Hepatocyte (in vitro differentiated cells): ENCODE measurements at regions not wholly inside any gene's neighbourhood (a gene's known extent, or its start where the extent isn't known, plus 50 kb on each side); places are given as distances from the start of the nearest gene placed in this dataset.

Source experiments
- DNase-seq: peaks from one replicate; pipeline ENCODE4 v3.0.0-alpha.2; 2016; ENCODE audit warnings: low spot score
- H2AFZ ChIP-seq: fragments of 200-600 bp; sonication (generic); 2 replicates; pipeline ENCODE4 v1.6.0; 2016; ENCODE audit warnings: antibody characterized with exemption, mild to moderate bottlenecking
- H3K27ac ChIP-seq: fragments of 200-600 bp; sonication (generic); 2 replicates; pipeline ENCODE4 v1.5.1; 2016; ENCODE audit warnings: mild to moderate bottlenecking
- H3K27me3 ChIP-seq: fragments of 200-600 bp; sonication (generic); 2 replicates; pipeline ENCODE4 v1.6.1; 2016
- H3K36me3 ChIP-seq: fragments of 200-600 bp; sonication (generic); replicated peaks from 2 replicates; pipeline ENCODE4 v1.5.1; 2016; ENCODE audit warnings: low read depth; ENCODE audit not compliant: insufficient read depth
- H3K4me1 ChIP-seq: fragments of 200-600 bp; sonication (generic); 2 replicates; pipeline ENCODE4 v1.5.1; 2016; ENCODE audit warnings: mild to moderate bottlenecking, moderate library complexity; ENCODE audit not compliant: insufficient read depth
- H3K4me2 ChIP-seq: fragments of 200-600 bp; sonication (generic); 2 replicates; pipeline ENCODE4 v1.6.0; 2016
- H3K4me3 ChIP-seq: fragments of 200-600 bp; sonication (generic); 2 replicates; pipeline ENCODE4 v1.5.1; 2016; ENCODE audit warnings: mild to moderate bottlenecking
- H3K79me2 ChIP-seq: fragments of 200-600 bp; sonication (generic); 2 replicates; pipeline ENCODE4 v1.6.0; 2017; ENCODE audit warnings: mild to moderate bottlenecking
- H3K9me2 ChIP-seq: fragments of 200-600 bp; sonication (generic); replicated peaks from 2 replicates; pipeline ENCODE4 v1.6.0; 2017; ENCODE audit warnings: mild to moderate bottlenecking; ENCODE audit not compliant: insufficient read depth
- H3K9me3 ChIP-seq: fragments of 200-600 bp; sonication (generic); 2 replicates; pipeline ENCODE4 v1.5.1; 2016; ENCODE audit warnings: low read depth, mild to moderate bottlenecking
- H4K20me1 ChIP-seq: fragments of 200-600 bp; sonication (generic); 2 replicates; pipeline ENCODE4 v1.6.0; 2016; ENCODE audit warnings: mild to moderate bottlenecking; ENCODE audit not compliant: insufficient read depth, poor library complexity, severe bottlenecking
- CTCF ChIP-seq: fragments of 200-600 bp; sonication (generic); IDR thresholded peaks from 2 replicates; pipeline ENCODE4 v1.5.1; 2016; ENCODE audit warnings: antibody characterized with exemption, mild to moderate bottlenecking; ENCODE audit not compliant: poor library complexity
- EZH2 ChIP-seq: fragments of 200-600 bp; sonication (generic); IDR thresholded peaks from 2 replicates; pipeline ENCODE4 v1.6.1; 2016; ENCODE audit warnings: antibody characterized with exemption, mild to moderate bottlenecking, borderline replicate concordance
- EZH2phosphoT487 ChIP-seq: fragments of 200-600 bp; sonication (generic); IDR thresholded peaks from one replicate; pipeline ENCODE4 v1.6.1; 2018; ENCODE audit warnings: antibody characterized with exemption, mild to moderate bottlenecking, low read depth, moderate library complexity; ENCODE audit not compliant: unreplicated experiment, severe bottlenecking
- whole genome bisulfite sequencing: methylation state at CpG from one replicate; pipeline ENCODE4 v1.1.6; 2016; ENCODE audit warnings: low lambda C conversion rate; ENCODE audit errors: missing lambda C conversion rate; 5-methylcytosine and 5-hydroxymethylcytosine counted together

- H3K27me3 ChIP-seq = no peaks in the 10 kb centered on the region
- WGBS = 90% methylated on average over 5 of the region's 5 CpGs
- no peak overlapping the region for H2AFZ ChIP-seq
Measured at GRCh38 chr2:173663835-173664512, 301.2 kb downstream of the SP3 start.

DNA sequence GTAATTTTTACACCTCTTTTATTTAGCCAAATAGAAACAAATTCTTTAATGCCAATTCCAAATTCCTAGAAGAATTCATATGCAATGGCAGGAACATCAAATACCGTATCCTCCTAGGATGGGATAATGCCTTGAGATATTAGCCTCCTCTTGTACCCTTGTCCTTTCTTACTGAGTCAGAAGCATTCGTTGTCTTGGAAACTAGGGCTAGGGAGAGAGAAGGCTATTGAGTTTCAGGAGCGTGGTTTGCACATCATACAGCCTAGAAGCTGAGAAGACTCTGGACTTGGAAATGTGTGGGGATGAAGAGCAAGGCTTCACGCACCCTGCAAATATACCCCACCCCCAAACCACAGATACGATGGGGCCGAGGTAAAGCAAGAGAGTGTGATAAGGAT, 300.7 kb downstream of the SP3 start:
- 88% methylated on average over 6 of the region's 6 CpGs for WGBS
- H3K9me2 ChIP-seq = no peaks in the 10 kb centered on the region
- TF ChIP-seq CTCF = no peak
- TF ChIP-seq EZH2phosphoT487 = no peak
- H4K20me1 ChIP-seq = no peaks in the 10 kb centered on the region
- H3K36me3 ChIP-seq = no peaks in the 10 kb centered on the region
- no peak for DNase-seq
- no peak overlapping the region for H2AFZ ChIP-seq
- H3K79me2 ChIP-seq = no peaks in the 10 kb centered on the region
- no peak overlapping the region for H3K4me2 ChIP-seq
- H3K4me3 ChIP-seq = no peak overlapping the region
- no peaks in the 10 kb centered on the region for H3K9me3 ChIP-seq
- no peaks in the 10 kb centered on the region for H3K27me3 ChIP-seq
- no peaks in the 10 kb centered on the region for H3K4me1 ChIP-seq
- H3K27ac ChIP-seq = no peak overlapping the region

More at GRCh38 chr2:173663835-173664512, 301.2 kb downstream of the SP3 start:
- Histone ChIP-seq H3K36me3 (no peaks in the 10 kb centered on the region), H3K27ac (no peak overlapping the region), H3K9me2 (no peaks in the 10 kb centered on the region), H3K9me3 (no peaks in the 10 kb centered on the region), H3K4me2 (no peak overlapping the region), H3K79me2 (no peaks in the 10 kb centered on the region), H4K20me1 (no peaks in the 10 kb centered on the region), H3K4me1 (no peaks in the 10 kb centered on the region), H3K4me3 (no peak overlapping the region)
- TF ChIP-seq EZH2 (no peak), EZH2phosphoT487 (no peak), CTCF (no peak)
- no peak for DNase-seq

- H3K9me3 ChIP-seq = no peaks in the 10 kb centered on the region
- no peak for DNase-seq
- H3K4me1 ChIP-seq = no peaks in the 10 kb centered on the region
- no peak overlapping the region for H3K4me3 ChIP-seq
- no peaks in the 10 kb centered on the region for H4K20me1 ChIP-seq
- no peaks in the 10 kb centered on the region for H3K9me2 ChIP-seq
- no peak for TF ChIP-seq EZH2phosphoT487
- TF ChIP-seq EZH2 = no peak
- no peak for TF ChIP-seq CTCF
- no peaks in the 10 kb centered on the region for H3K36me3 ChIP-seq
- H2AFZ ChIP-seq = no peak overlapping the region
- no peaks in the 10 kb centered on the region for H3K27me3 ChIP-seq
- 82% methylated on average over 8 of the region's 8 CpGs for WGBS
- no peaks in the 10 kb centered on the region for H3K79me2 ChIP-seq
- no peak overlapping the region for H3K27ac ChIP-seq
- no peak overlapping the region for H3K4me2 ChIP-seq
Measured at GRCh38 chr2:173666171-173666888, 298.8 kb downstream of the SP3 start.
